Ovary (tissue), 3 donors: ENCODE measurements at regions not wholly inside any gene's neighbourhood (a gene's known extent, or its start where the extent isn't known, plus 50 kb on each side); places are given as distances from the start of the nearest gene placed in this dataset.

Source experiments
- POLR2A ChIP-seq: fragments of 450-650 bp; IDR thresholded peaks from one replicate; pipeline ENCODE4 v1.6.1; 2017; ENCODE audit warnings: antibody characterized with exemption, mild to moderate bottlenecking, moderate library complexity
- TF ChIP-seq, protein P1 (sequence below), 3 donors: fragments of 450-650 bp in 2 of 3; fragments of 200-600 bp in 1 of 3; IDR thresholded peaks; one replicate each; pipeline versions ENCODE4 v1.5.1 to v1.8.0; 2016 to 2022; ENCODE audit warnings: antibody characterized with exemption in 3 of 3, mild to moderate bottlenecking in 1 of 3
- donor health status: DM: no; HTN: no; CAD: no.

DNA sequence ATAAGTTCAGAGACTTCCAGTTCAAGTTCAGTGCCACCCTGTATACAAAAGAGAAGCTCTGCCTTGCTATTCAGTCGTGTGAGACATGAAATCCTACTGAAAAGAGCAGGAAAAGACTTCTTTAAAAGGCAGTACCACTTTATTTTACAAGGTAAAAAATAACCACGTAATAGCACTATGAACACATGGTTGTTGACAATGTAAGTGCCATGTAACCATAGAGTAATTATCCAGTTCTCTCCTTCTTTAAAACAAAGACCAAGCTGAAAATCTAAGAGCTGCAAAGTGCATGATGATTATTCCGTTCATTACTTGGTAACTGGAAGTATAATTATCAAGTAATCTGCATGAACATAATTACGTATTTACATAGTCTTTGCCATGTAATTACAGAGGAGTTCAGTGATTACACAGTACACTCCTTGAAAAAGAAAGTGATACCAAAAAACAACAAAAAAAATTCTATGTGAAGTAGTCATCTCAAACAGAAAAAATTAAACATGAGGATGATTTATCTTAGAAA is 288.7 kb downstream of the EFNB2 start:
- TF ChIP-seq, protein P1, sequence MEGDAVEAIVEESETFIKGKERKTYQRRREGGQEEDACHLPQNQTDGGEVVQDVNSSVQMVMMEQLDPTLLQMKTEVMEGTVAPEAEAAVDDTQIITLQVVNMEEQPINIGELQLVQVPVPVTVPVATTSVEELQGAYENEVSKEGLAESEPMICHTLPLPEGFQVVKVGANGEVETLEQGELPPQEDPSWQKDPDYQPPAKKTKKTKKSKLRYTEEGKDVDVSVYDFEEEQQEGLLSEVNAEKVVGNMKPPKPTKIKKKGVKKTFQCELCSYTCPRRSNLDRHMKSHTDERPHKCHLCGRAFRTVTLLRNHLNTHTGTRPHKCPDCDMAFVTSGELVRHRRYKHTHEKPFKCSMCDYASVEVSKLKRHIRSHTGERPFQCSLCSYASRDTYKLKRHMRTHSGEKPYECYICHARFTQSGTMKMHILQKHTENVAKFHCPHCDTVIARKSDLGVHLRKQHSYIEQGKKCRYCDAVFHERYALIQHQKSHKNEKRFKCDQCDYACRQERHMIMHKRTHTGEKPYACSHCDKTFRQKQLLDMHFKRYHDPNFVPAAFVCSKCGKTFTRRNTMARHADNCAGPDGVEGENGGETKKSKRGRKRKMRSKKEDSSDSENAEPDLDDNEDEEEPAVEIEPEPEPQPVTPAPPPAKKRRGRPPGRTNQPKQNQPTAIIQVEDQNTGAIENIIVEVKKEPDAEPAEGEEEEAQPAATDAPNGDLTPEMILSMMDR (IDR thresholded peaks at IDR 0.05), result no peak
- no peak for TF ChIP-seq POLR2A
